ENCODE measurements at regions not wholly inside any gene's neighbourhood (a gene's known extent, or its start where the extent isn't known, plus 50 kb on each side); places are given as distances from the start of the nearest gene placed in this dataset.
"Not testable (repeated sequence)": the region's sequence is repeated elsewhere in the genome, so short reads cannot be mapped to it uniquely, and the experiment has no call there.

DNA sequence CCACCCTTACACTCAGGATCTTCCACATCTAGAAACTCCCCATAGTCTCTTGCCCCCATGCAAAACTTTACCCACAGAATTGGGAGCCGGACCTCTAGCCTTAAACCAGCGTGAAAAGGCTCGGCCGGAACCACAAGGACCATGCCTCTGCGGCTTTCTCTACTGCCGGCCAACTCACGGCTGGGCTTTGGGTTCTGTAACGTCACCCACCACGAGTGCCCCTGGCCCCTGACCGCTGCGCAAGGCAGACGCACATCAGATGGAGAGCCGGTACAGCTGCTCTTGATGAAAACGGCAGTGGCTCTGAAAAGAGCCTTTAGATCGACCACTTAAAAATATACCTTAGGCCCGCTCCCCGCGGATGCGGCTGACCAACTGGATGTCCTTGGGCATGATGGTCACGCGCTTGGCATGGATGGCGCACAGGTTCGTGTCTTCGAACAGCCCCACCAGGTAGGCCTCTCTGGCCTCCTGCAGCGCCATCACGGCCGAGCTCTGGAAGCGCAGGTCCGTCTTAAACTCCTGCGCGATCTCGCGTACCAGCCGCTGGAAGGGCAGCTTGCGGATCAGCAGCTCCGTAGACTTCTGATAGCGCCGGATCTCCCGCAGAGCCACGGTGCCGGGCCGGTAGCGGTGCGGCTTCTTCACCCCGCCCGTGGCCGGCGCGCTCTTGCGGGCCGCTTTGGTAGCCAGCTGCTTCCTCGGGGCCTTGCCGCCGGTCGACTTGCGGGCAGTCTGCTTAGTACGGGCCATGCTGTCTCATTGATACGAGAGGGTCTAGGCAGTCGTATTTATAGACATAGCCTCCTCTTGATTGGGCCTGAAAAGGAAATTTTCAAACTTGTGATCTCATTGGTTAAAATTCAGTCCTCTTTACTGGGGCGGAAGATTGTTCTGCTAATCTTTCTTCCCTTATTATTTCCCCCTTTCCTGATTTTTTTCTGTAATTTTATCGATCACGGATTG lies 66.3 kb downstream of the FAM72C start:
- not testable (repeated sequence) for H3K9me3 Mint-ChIP-seq; H3K4me1 Mint-ChIP-seq; H3K36me3 Mint-ChIP-seq (ENCODE audit: low read depth); H3K27me3 Mint-ChIP-seq (ENCODE audit: low read depth); DNase-seq (ENCODE audit: low read depth, low spot score); H3K27ac Mint-ChIP-seq (ENCODE audit: unreplicated experiment); H3K4me3 Mint-ChIP-seq

DNA sequence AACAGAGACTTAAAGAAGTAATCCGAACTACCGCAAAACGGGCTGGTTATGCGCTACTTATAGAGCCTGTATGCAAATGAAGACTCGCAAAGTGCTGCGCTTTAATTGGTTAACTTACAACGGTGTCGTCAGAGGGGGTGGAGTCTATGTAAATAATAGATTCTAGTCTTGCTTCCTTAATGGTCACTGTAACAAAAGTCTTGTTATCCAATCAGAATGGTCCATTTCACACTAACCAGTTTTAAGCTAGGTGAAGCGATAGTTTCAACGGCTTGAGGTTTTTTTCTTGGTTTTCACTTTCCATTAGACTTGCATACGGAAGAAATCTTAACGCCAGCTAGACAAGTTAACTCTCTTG lies 67.2 kb downstream of the FAM72C start:
- not testable (repeated sequence) for H3K27ac Mint-ChIP-seq (ENCODE audit: unreplicated experiment); H3K4me3 Mint-ChIP-seq; H3K4me1 Mint-ChIP-seq; H3K9me3 Mint-ChIP-seq; H3K27me3 Mint-ChIP-seq (ENCODE audit: low read depth); DNase-seq (ENCODE audit: low read depth, low spot score); H3K36me3 Mint-ChIP-seq (ENCODE audit: low read depth)

DNA sequence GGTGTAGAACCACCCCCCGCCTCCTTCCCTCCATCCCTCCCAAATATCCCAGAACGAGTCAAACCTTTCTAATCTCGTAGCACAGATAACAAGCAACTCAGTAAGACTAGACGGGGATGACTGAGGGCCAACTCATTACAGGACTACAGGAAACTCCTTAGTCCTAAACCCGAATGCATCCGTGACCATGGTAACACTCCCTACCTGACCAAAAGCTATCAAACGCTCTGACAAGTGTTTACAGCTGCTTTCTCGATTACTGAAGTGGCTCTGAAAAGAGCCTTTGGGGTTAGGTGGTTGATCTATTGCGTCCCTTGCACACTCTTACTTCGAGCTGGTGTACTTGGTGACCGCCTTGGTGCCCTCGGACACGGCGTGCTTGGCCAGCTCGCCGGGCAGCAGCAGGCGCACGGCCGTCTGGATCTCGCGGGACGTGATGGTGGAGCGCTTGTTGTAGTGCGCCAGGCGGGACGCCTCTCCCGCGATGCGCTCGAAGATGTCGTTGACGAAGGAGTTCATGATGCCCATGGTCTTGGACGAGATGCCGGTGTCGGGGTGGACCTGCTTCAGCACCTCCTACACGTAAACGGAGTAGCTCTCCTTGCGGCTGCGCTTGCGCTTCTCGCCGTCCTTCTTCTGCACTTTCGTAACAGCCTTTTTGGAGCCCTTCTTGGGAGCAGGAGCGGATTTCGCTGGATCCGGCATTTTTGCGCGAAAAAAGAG lies 67.7 kb downstream of the FAM72C start:
- not testable (repeated sequence) for H3K36me3 Mint-ChIP-seq (ENCODE audit: low read depth); DNase-seq (ENCODE audit: low read depth, low spot score); H3K27me3 Mint-ChIP-seq (ENCODE audit: low read depth); H3K9me3 Mint-ChIP-seq; H3K4me3 Mint-ChIP-seq; H3K27ac Mint-ChIP-seq (ENCODE audit: unreplicated experiment); H3K4me1 Mint-ChIP-seq

DNA sequence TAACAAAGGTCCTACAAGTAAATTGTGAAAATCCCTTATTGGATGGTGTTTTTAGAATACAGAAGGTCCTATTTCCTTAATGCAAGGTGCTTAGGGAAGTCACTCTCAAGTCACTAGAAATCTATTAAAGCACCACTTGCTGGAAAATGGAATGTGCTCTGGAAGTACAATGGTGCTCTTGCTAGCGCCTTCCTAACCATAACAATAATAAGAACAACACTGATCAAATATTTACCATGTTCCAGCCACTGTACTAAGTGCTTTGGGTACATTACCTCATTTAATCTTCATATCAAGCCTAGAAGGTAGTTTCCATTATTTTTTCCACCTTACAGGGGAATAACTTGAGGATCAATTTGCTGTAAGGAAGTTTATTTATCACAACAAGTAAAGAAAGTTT lies 75.4 kb downstream of the FAM72C start:
- not testable (repeated sequence) for H3K36me3 Mint-ChIP-seq (ENCODE audit: low read depth); H3K4me1 Mint-ChIP-seq; H3K27me3 Mint-ChIP-seq (ENCODE audit: low read depth); H3K4me3 Mint-ChIP-seq; H3K9me3 Mint-ChIP-seq; DNase-seq (ENCODE audit: low read depth, low spot score); H3K27ac Mint-ChIP-seq (ENCODE audit: unreplicated experiment)

DNA sequence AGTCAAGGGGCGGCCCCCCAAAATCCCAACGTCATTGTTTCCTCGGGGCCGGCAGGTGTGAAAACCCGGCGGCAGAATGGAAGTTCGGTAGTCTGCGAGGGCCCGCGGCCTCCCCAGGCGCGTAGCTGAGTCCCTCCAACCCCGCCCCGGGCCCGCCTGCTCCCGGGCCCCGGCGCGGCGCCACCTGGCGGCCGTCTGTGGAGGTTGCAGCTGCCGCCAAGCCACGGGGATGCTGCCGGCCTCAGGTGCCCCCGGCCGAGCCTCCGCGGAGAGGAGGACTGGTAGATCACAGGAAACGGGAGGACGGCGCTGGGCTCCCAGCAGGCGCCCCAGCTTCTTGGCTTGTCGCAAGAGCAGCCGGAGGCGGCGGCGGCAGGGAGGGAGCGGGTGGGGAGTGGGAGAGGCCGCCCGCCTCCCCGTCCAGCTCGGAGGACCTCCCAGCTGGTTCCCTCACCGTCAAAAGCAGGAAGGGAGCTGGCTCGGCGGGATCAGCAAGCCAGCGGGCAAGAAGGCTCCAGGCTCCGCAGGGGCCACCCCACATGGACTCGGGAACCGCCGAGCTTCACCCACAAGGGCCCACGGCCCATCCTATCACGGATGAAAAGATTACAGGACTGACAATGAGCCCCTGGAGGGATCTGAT lies 86.7 kb downstream of the FAM72C start:
- H3K27ac Mint-ChIP-seq (ENCODE audit: unreplicated experiment); H3K27me3 Mint-ChIP-seq (ENCODE audit: low read depth); H3K9me3 Mint-ChIP-seq; H3K4me3 Mint-ChIP-seq; H3K36me3 Mint-ChIP-seq (ENCODE audit: low read depth); H3K4me1 Mint-ChIP-seq: not testable (repeated sequence)
- TF ChIP-seq, protein P1, sequence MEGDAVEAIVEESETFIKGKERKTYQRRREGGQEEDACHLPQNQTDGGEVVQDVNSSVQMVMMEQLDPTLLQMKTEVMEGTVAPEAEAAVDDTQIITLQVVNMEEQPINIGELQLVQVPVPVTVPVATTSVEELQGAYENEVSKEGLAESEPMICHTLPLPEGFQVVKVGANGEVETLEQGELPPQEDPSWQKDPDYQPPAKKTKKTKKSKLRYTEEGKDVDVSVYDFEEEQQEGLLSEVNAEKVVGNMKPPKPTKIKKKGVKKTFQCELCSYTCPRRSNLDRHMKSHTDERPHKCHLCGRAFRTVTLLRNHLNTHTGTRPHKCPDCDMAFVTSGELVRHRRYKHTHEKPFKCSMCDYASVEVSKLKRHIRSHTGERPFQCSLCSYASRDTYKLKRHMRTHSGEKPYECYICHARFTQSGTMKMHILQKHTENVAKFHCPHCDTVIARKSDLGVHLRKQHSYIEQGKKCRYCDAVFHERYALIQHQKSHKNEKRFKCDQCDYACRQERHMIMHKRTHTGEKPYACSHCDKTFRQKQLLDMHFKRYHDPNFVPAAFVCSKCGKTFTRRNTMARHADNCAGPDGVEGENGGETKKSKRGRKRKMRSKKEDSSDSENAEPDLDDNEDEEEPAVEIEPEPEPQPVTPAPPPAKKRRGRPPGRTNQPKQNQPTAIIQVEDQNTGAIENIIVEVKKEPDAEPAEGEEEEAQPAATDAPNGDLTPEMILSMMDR (conservative IDR thresholded peaks at IDR 0.05), result peak; percentile 53
- peak; percentile 32 for DNase-seq (ENCODE audit: low read depth, low spot score)

DNA sequence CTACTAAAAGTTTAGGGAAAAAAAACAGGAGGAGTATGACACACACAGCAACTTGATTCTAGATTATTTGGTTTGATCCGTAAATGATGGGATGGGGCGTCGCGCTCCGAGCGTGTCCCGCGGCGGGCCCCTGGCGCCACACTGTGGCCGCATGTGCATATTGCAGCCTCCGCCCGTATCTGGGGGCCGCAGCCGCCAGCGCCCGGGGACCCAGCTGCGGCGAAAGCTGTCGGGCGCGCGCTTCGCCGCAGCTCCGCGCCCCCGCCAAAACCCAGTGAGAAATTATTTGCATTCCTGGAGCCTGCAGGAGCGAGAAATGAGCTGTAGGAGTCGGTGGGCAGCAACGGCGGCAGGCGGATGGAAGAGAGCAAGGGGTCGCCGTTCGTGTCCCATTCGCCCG lies 87.3 kb downstream of the FAM72C start:
- not testable (repeated sequence) for H3K27ac Mint-ChIP-seq (ENCODE audit: unreplicated experiment); H3K27me3 Mint-ChIP-seq (ENCODE audit: low read depth); H3K4me1 Mint-ChIP-seq; H3K9me3 Mint-ChIP-seq; H3K36me3 Mint-ChIP-seq (ENCODE audit: low read depth)
- TF ChIP-seq, protein P1 (conservative IDR thresholded peaks at IDR 0.05), result peak; percentile 52
- peak overlapping the region; percentile 41 for H3K4me3 Mint-ChIP-seq
- peak; percentile 4 for DNase-seq (ENCODE audit: low read depth, low spot score)

DNA sequence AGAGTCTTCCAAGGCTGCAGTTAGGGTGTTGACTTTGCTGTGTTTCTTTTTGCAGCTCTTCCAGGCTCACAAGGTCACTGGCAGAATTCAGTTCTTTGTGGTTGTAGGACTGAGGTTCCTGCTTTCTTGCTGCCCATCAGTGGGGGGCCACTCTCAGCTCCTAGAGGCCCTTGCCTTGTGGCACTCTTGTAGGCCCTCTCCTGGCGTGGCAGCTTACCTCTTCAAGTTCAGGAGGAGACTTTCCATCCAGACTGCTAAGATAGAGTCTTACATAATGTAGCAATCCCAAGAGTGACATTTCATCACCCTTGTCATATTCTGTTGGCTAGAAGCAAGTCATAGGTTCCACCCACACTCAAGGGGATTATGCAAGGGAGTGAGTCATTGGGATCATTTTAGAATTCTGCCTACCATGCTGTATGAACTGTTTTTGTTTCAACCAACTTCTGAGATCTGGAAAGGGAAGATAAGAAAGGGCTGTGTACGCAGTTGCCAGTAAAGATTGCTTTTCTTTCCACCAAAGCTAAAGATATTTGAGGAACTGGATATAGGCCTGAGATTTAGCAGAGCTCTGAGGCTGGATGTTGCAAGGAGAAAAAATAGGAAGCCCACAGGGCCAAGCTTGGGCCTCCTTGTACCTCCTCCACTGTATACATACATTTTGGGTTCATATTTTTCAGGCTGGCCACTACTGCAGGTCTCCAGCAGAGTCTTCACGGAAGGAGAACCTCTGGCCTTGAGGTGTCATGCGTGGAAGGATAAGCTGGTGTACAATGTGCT lies 91.8 kb downstream of the FAM72C start:
- not testable (repeated sequence) for H3K36me3 Mint-ChIP-seq (ENCODE audit: low read depth); H3K9me3 Mint-ChIP-seq; H3K27me3 Mint-ChIP-seq (ENCODE audit: low read depth); H3K27ac Mint-ChIP-seq (ENCODE audit: unreplicated experiment); H3K4me1 Mint-ChIP-seq; DNase-seq (ENCODE audit: low read depth, low spot score); H3K4me3 Mint-ChIP-seq

DNA sequence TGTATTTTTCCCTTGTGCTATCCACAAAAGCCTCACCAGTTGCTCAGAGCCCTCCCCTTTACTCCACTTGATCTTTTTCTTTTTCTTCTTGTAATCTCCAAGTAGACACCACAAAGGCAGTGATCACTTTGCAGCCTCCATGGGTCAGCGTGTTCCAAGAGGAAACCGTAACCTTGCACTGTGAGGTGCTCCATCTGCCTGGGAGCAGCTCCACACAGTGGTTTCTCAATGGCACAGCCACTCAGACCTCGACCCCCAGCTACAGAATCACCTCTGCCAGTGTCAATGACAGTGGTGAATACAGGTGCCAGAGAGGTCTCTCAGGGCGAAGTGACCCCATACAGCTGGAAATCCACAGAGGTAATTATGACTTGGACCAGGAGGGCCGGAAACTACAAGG lies 95.8 kb downstream of the FAM72C start:
- not testable (repeated sequence) for H3K36me3 Mint-ChIP-seq (ENCODE audit: low read depth); H3K9me3 Mint-ChIP-seq; H3K27me3 Mint-ChIP-seq (ENCODE audit: low read depth); H3K4me1 Mint-ChIP-seq; DNase-seq (ENCODE audit: low read depth, low spot score); H3K27ac Mint-ChIP-seq (ENCODE audit: unreplicated experiment); H3K4me3 Mint-ChIP-seq

DNA sequence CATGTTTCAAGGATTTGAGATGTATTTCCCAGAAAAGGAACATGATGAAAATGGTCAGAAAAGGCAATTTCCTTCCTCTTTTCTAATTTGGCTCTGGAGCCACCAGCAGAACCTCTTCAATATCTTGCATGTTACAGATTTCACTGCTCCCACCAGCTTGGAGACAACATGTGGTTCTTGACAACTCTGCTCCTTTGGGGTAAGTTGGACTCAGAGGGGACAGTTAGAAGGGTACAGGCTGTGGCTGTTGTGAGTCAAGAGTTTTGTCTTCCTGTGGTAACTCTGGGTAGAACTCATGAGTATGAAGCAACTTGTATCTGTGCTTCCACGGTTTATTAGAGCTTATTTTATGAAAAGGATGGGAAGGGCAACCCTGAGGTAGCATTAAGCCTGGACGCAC lies 97.2 kb downstream of the FAM72C start:
- not testable (repeated sequence) for H3K4me1 Mint-ChIP-seq; H3K27me3 Mint-ChIP-seq (ENCODE audit: low read depth); H3K9me3 Mint-ChIP-seq; DNase-seq (ENCODE audit: low read depth, low spot score); H3K36me3 Mint-ChIP-seq (ENCODE audit: low read depth); H3K4me3 Mint-ChIP-seq; H3K27ac Mint-ChIP-seq (ENCODE audit: unreplicated experiment)

DNA sequence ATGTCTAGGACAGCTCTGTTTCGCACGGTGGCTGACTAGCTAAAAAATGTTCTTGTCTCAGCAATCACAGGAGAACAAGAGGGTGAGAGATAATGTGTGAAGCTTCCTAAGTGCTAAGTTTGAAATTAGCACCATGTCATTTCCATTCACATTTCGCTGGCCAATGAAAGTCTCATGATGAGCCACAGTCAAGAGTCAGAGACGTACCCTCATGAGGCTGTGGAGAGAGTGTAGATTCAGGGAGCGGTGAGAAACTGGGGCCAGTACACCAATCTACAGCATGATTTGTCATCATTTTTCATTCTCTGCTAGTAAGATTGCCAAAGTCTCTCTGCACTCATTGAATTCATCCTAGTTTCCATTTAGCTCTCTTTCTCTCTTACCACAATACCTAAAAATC lies 98.1 kb downstream of the FAM72C start:
- not testable (repeated sequence) for H3K36me3 Mint-ChIP-seq (ENCODE audit: low read depth); H3K27me3 Mint-ChIP-seq (ENCODE audit: low read depth); H3K9me3 Mint-ChIP-seq; H3K4me3 Mint-ChIP-seq; H3K27ac Mint-ChIP-seq (ENCODE audit: unreplicated experiment); DNase-seq (ENCODE audit: low read depth, low spot score); H3K4me1 Mint-ChIP-seq

DNA sequence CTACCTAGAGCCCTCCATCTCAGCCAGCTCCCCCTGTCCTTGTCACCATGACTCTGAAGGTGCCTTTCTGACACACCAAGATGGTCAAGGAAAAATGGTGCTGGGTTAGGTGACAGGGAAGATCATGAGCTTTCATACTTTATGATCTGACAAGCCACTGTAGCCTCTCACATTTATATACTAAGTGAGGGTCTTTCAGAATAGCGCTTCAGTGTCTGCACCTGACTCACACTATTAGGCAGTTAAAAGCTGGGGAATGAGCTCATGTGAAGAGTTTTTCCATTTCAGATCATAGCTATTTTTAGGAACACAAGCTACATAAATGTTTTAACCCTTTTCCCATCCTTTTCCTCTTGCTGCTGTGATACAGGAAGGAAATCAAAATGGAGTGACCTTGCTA lies 101.4 kb downstream of the FAM72C start:
- H3K4me1 Mint-ChIP-seq; H3K4me3 Mint-ChIP-seq; H3K27ac Mint-ChIP-seq (ENCODE audit: unreplicated experiment); DNase-seq (ENCODE audit: low read depth, low spot score); H3K9me3 Mint-ChIP-seq; H3K27me3 Mint-ChIP-seq (ENCODE audit: low read depth); H3K36me3 Mint-ChIP-seq (ENCODE audit: low read depth): not testable (repeated sequence)
